KMS-11 (cell line): ENCODE measurements at regions not wholly inside any gene's neighbourhood (a gene's known extent, or its start where the extent isn't known, plus 50 kb on each side); places are given as distances from the start of the nearest gene placed in this dataset.

Experiments used
- H2AFZ ChIP-seq: fragments of 200-600 bp; sonication (generic); 2 replicates; pipeline ENCODE4 v1.6.1; 2016; ENCODE audit warnings: antibody characterized with exemption, mixed run types, low read depth
- H3K27ac ChIP-seq: fragments of 200-600 bp; sonication (generic); 2 replicates; pipeline ENCODE4 v1.6.1; 2016; ENCODE audit warnings: mild to moderate bottlenecking, mixed run types
- H3K27me3 ChIP-seq: fragments of 200-600 bp; sonication (generic); 2 replicates; pipeline ENCODE4 v1.6.1; 2017; ENCODE audit warnings: mild to moderate bottlenecking, low read depth, mixed run types, moderate library complexity; ENCODE audit not compliant: insufficient read depth
- H3K36me3 ChIP-seq: fragments of 200-600 bp; sonication (generic); 2 replicates; pipeline ENCODE4 v1.6.1; 2017; ENCODE audit warnings: mild to moderate bottlenecking, mixed run types; ENCODE audit not compliant: insufficient read depth
- H3K4me1 ChIP-seq: fragments of 200-600 bp; sonication (generic); 2 replicates; pipeline ENCODE4 v1.6.1; 2016; ENCODE audit warnings: mild to moderate bottlenecking, low read depth, mixed run types; ENCODE audit not compliant: poor library complexity, severe bottlenecking
- H3K4me2 ChIP-seq: fragments of 200-600 bp; sonication (generic); 2 replicates; pipeline ENCODE4 v1.7.0; 2016; ENCODE audit warnings: mild to moderate bottlenecking, mixed run types
- H3K4me3 ChIP-seq: fragments of 200-600 bp; sonication (generic); IDR thresholded peaks from 2 replicates; pipeline ENCODE4 v1.6.1; 2017; ENCODE audit warnings: low read depth, low read length, mixed read lengths; ENCODE audit not compliant: insufficient read depth
- H3K79me2 ChIP-seq: fragments of 200-600 bp; sonication (generic); 2 replicates; pipeline ENCODE4 v1.6.1; 2016; ENCODE audit warnings: low read depth, mixed run types; ENCODE audit not compliant: insufficient read depth
- H3K9ac ChIP-seq: fragments of 200-600 bp; sonication (generic); 2 replicates; pipeline ENCODE4 v1.6.1; 2016; ENCODE audit warnings: mild to moderate bottlenecking, mixed run types
- H4K20me1 ChIP-seq: fragments of 200-600 bp; sonication (generic); 2 replicates; pipeline ENCODE4 v1.6.1; 2016; ENCODE audit warnings: mild to moderate bottlenecking, mixed run types; ENCODE audit not compliant: insufficient read depth
- TF ChIP-seq, protein P1 (sequence below): fragments of 200-600 bp; sonication (generic); conservative IDR thresholded peaks from 2 replicates; pipeline ENCODE4 v1.6.1; 2017; ENCODE audit warnings: low read depth, mild to moderate bottlenecking, antibody characterized with exemption, low read length, moderate library complexity, mixed read lengths

DNA sequence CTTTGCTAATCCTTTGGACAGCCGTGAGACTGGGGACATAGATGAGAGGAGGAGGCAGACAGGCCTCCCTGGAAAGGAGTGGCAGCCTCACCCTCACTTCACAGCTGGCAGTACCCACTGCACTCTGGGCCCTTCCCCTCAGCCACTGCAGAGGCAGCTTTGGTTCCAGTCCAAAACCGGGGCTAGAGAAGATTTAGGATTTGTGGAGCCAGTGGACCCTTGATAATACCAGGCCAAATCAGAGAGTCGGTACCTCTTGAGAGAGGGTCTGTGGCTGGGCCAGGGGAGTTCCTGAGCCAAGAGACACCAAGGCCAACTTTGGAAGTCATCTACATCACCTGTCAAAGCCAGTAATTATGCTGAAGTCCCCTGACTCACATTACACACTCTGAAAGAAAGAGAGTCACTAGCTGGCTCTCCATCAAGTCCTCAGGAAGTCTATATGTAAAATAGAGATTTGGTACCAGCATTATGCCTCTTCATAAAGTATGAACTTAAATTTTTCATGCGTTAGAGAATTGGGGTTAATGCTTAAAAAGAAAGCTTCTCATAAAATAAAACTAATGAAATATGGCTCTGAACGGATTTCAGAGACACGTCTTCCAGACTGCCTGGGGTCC is 244.1 kb upstream of the SEMA6D start:
- Histone ChIP-seq H3K27ac (no peak overlapping the region), H3K27me3 (no peaks in the 10 kb centered on the region), H3K4me1 (no peaks in the 10 kb centered on the region), H3K4me3 (no peak overlapping the region), H3K36me3 (no peaks in the 10 kb centered on the region), H3K4me2 (no peak overlapping the region), H2AFZ (no peak overlapping the region), H3K79me2 (no peaks in the 10 kb centered on the region), H4K20me1 (no peaks in the 10 kb centered on the region), H3K9ac (no peak overlapping the region)
- TF ChIP-seq, protein P1, sequence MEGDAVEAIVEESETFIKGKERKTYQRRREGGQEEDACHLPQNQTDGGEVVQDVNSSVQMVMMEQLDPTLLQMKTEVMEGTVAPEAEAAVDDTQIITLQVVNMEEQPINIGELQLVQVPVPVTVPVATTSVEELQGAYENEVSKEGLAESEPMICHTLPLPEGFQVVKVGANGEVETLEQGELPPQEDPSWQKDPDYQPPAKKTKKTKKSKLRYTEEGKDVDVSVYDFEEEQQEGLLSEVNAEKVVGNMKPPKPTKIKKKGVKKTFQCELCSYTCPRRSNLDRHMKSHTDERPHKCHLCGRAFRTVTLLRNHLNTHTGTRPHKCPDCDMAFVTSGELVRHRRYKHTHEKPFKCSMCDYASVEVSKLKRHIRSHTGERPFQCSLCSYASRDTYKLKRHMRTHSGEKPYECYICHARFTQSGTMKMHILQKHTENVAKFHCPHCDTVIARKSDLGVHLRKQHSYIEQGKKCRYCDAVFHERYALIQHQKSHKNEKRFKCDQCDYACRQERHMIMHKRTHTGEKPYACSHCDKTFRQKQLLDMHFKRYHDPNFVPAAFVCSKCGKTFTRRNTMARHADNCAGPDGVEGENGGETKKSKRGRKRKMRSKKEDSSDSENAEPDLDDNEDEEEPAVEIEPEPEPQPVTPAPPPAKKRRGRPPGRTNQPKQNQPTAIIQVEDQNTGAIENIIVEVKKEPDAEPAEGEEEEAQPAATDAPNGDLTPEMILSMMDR, result no peak

DNA sequence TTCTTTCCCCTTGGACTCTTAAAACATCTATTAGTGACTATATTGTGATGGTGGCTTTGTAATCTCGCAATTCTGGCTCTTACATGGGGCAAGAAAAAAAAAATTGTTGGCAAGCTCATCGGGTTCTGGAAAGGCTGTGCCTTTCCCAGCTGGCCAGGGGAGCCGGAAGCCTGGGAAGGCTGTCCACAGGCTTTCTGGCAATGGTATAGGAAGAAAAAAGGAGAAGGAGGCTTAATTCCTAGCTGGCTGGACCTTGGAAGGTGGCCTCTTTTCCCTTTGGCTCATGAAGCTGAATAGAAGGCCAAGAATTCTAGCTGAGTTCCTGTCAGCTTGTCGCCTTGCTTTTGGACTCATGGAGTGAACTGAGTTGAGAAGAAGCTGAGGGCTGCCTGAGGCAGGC is 243.5 kb upstream of the SEMA6D start:
- no peak overlapping the region for H2AFZ ChIP-seq
- H3K4me2 ChIP-seq, result no peak overlapping the region
- no peaks in the 10 kb centered on the region for H3K79me2 ChIP-seq
- H3K4me3 ChIP-seq, result no peak overlapping the region
- no peaks in the 10 kb centered on the region for H3K27me3 ChIP-seq
- H3K27ac ChIP-seq, result no peak overlapping the region
- TF ChIP-seq, protein P1, result no peak
- H3K36me3 ChIP-seq, result no peaks in the 10 kb centered on the region
- H3K9ac ChIP-seq, result no peak overlapping the region
- no peaks in the 10 kb centered on the region for H4K20me1 ChIP-seq
- H3K4me1 ChIP-seq, result no peaks in the 10 kb centered on the region

DNA sequence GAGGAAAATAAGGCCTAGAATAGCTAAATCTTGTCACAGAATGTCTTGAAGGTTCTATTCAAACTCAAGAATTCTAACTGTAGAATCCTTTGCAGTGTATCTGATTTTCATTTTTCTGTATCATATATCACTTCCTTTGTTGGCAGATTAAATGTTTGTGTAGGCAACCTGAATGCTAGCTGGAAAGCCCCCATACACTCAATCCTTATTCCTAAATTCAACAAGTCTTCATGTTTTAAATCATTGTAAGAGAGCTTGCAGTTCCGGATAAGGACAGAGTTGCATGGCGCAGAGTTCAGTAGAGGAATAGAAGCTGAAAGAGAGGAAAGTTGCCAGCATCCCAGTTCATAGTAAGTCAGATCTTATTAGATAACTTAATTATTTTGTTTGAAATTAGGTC is 242.0 kb upstream of the SEMA6D start:
- no peak overlapping the region for H3K4me2 ChIP-seq
- no peak overlapping the region for H3K9ac ChIP-seq
- no peak overlapping the region for H2AFZ ChIP-seq
- H3K4me3 ChIP-seq, result no peak overlapping the region
- H3K27me3 ChIP-seq, result no peaks in the 10 kb centered on the region
- H3K27ac ChIP-seq, result no peak overlapping the region
- no peaks in the 10 kb centered on the region for H3K4me1 ChIP-seq
- H3K36me3 ChIP-seq, result no peaks in the 10 kb centered on the region
- no peaks in the 10 kb centered on the region for H4K20me1 ChIP-seq
- TF ChIP-seq, protein P1, result no peak
- H3K79me2 ChIP-seq, result no peaks in the 10 kb centered on the region

DNA sequence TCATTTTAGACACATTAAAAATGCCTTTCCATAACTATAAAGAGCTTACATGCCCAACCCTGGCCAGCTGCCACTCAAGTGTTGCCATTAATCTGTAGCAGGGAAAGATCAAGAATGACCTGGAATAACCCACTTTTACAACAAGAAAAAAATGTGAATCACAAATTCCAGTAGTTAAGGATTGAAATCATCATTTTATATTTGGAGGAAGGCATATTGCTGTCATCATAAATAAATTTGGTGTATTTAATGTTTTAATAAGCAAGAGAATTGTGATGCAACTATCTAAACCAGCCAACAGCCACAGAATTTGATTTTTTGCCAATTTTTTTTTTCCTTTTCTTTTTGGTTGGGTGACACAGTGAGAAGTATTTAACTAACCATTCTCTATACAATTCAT is 240.0 kb upstream of the SEMA6D start:
- no peak overlapping the region for H3K27ac ChIP-seq
- H3K9ac ChIP-seq, result no peak overlapping the region
- no peaks in the 10 kb centered on the region for H3K27me3 ChIP-seq
- no peak overlapping the region for H3K4me3 ChIP-seq
- no peak overlapping the region for H2AFZ ChIP-seq
- H3K4me1 ChIP-seq, result no peaks in the 10 kb centered on the region
- H3K4me2 ChIP-seq, result no peak overlapping the region
- H4K20me1 ChIP-seq, result no peaks in the 10 kb centered on the region
- H3K36me3 ChIP-seq, result no peaks in the 10 kb centered on the region
- TF ChIP-seq, protein P1, result no peak
- H3K79me2 ChIP-seq, result no peaks in the 10 kb centered on the region
